ENCODE measurements at regions not wholly inside any gene's neighbourhood (a gene's known extent, or its start where the extent isn't known, plus 50 kb on each side); places are given as distances from the start of the nearest gene placed in this dataset.

GRCh38 chr2:129467012-129467779 lies 512.3 kb upstream of the RAB6C start (continued):
- TF ChIP-seq, protein P1, sequence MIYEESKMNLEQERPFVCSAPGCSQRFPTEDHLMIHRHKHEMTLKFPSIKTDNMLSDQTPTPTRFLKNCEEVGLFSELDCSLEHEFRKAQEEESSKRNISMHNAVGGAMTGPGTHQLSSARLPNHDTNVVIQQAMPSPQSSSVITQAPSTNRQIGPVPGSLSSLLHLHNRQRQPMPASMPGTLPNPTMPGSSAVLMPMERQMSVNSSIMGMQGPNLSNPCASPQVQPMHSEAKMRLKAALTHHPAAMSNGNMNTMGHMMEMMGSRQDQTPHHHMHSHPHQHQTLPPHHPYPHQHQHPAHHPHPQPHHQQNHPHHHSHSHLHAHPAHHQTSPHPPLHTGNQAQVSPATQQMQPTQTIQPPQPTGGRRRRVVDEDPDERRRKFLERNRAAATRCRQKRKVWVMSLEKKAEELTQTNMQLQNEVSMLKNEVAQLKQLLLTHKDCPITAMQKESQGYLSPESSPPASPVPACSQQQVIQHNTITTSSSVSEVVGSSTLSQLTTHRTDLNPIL (CRISPR knock-in tag; IDR thresholded peaks at IDR 0.05) = no peak
- TF ChIP-seq MCM2 (IDR thresholded peaks at IDR 0.05; ENCODE audit: low read depth) (no peak), NCOA6 (IDR thresholded peaks at IDR 0.05) (no peak)
- TF ChIP-seq, protein P2, sequence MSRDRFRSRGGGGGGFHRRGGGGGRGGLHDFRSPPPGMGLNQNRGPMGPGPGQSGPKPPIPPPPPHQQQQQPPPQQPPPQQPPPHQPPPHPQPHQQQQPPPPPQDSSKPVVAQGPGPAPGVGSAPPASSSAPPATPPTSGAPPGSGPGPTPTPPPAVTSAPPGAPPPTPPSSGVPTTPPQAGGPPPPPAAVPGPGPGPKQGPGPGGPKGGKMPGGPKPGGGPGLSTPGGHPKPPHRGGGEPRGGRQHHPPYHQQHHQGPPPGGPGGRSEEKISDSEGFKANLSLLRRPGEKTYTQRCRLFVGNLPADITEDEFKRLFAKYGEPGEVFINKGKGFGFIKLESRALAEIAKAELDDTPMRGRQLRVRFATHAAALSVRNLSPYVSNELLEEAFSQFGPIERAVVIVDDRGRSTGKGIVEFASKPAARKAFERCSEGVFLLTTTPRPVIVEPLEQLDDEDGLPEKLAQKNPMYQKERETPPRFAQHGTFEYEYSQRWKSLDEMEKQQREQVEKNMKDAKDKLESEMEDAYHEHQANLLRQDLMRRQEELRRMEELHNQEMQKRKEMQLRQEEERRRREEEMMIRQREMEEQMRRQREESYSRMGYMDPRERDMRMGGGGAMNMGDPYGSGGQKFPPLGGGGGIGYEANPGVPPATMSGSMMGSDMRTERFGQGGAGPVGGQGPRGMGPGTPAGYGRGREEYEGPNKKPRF (IDR thresholded peaks at IDR 0.05; ENCODE audit: low read depth, low read length) = no peak

GRCh38 chr2:129467941-129468340 lies 511.5 kb upstream of the RAB6C start:
- no peaks in the 10 kb centered on the region for H3K79me2 ChIP-seq (ENCODE audit: control insufficient read depth, insufficient read depth, low read length)
- CTCF ChIA-PET (ENCODE audit: low intra/inter-chr PET ratio) = no interaction called here
- POLR2A ChIA-PET = no interaction called here
- no peak overlapping the region for H2AFZ ChIP-seq (ENCODE audit: low read depth, low read length)
- WGBS (ENCODE audit: insufficient coverage, low coverage, missing lambda C conversion rate) = 0% methylated on average over 3 of the region's 3 CpGs
- no peaks in the 10 kb centered on the region for H3K36me3 ChIP-seq (ENCODE audit: control insufficient read depth, insufficient read depth, low read length)
- in situ Hi-C loops (cut with MboI) = no loop called here
- TF ChIP-seq TFE3 (CRISPR knock-in tag; IDR thresholded peaks at IDR 0.05) (peak; percentile 58; the same call in 1 of the 2 replicates), HDAC6 (IDR thresholded peaks at IDR 0.05; ENCODE audit: low read depth, low read length) (no peak)
- intact Hi-C loops (cut with micrococcal nuclease) = no loop called here
- no peak overlapping the region for H3K9ac ChIP-seq (ENCODE audit: insufficient read depth in 1 of 2, low read depth in 2 of 2, low read length in 2 of 2)
- no TSS peak for BruUV-seq (replicated peaks)
- no peaks in the 10 kb centered on the region; a peak in 1 of 5 replicates for H3K27me3 ChIP-seq (ENCODE audit: control insufficient read depth in 2 of 2, insufficient read depth in 2 of 2, low read length in 2 of 2)
- ATAC-seq (no peak), DNase-seq (ENCODE audit: extremely low read depth in 1 of 4, low spot score in 3 of 4) (no peak), FAIRE-seq (no peak)
- H4K20me1 ChIP-seq (replicated peaks; ENCODE audit: control insufficient read depth, insufficient read depth, low read length) = no peaks in the 10 kb centered on the region
- no peaks in the 10 kb centered on the region for H3K4me1 ChIP-seq (replicated peaks in 1 of 2; ENCODE audit: control insufficient read depth in 2 of 2, insufficient read depth in 2 of 2, low read length in 2 of 2)
- H3K4me3 ChIP-seq = no peak overlapping the region
- no peaks in the 10 kb centered on the region for H3K9me1 ChIP-seq (ENCODE audit: control insufficient read depth, insufficient read depth, low read length)
- no peaks in the 10 kb centered on the region for H3K9me3 ChIP-seq (replicated peaks; ENCODE audit: control insufficient read depth, insufficient read depth, low read depth, low read length)
- H3K27ac ChIP-seq (ENCODE audit: extremely low read depth, low read depth, low read length) = no peak overlapping the region
- no peak overlapping the region for H3K4me2 ChIP-seq (ENCODE audit: insufficient read depth, low read length)
